ENCODE measurements at regions not wholly inside any gene's neighbourhood (a gene's known extent, or its start where the extent isn't known, plus 50 kb on each side); places are given as distances from the start of the nearest gene placed in this dataset.
"Not testable (repeated sequence)": the region's sequence is repeated elsewhere in the genome, so short reads cannot be mapped to it uniquely, and the experiment has no call there.

DNA sequence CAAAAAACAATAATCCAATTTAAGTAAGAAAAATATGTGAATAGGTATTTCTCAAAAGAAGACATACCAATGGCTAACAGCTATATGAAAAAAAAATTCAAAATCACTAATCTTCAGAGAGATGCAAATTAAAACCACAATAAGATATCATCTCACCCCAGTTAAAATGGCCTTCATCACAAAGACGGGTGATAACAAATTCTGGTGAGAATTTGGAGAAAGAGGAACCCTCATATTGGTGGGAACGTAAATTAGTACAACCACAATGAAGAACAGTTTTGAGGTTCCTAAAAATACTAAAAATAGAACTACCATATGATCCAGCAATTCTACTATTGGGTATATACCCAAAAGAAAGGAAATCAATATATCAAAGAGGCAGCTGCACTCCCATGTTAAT, 94.3 kb downstream of the TMEM167A start:
- Histone ChIP-seq H3K36me3 (ENCODE audit: control insufficient read depth, insufficient read depth, low read length, severe bottlenecking) (no peaks in the 10 kb centered on the region), H3K27me3 (replicated peaks; ENCODE audit: control insufficient read depth, insufficient read depth, low read length) (no peaks in the 10 kb centered on the region), H3K9me3 (ENCODE audit: control insufficient read depth, low read length) (peaks cover 6% of the 10 kb centered on the region), H3K4me1 (ENCODE audit: control insufficient read depth, insufficient read depth, low read length) (no peaks in the 10 kb centered on the region), H3K4me3 (ENCODE audit: low read length) (no peak overlapping the region), H3K9ac (ENCODE audit: low read length) (no peak overlapping the region)
- no peak for DNase-seq (ENCODE audit: low read depth)

DNA sequence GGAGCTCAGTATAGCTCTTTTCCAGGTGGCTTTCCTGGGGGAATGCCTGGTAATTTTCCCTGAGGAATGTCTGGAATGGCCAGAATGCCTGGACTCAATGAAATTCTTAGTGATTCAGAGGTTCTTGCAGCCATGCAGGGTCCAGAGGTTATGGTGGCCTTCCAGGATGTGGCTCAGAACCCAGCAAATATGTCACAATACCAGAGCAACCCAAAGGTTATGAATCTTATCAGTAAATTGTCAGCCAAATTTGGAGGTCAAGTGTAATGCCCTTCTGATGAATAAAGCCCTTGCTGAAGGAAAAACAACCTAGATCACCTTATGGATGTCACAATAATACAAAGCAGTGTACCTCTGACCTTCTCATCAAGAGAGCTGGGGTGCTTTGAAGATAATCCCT, 100.3 kb downstream of the TMEM167A start:
- H3K27me3 ChIP-seq (replicated peaks; ENCODE audit: control insufficient read depth, insufficient read depth, low read length); H3K36me3 ChIP-seq (ENCODE audit: control insufficient read depth, insufficient read depth, low read length, severe bottlenecking); H3K4me1 ChIP-seq (ENCODE audit: control insufficient read depth, insufficient read depth, low read length); H3K4me3 ChIP-seq (ENCODE audit: low read length); H3K9ac ChIP-seq (ENCODE audit: low read length); DNase-seq (ENCODE audit: low read depth): not testable (repeated sequence)
- peaks cover 18% of the 10 kb centered on the region for H3K9me3 ChIP-seq (ENCODE audit: control insufficient read depth, low read length)

DNA sequence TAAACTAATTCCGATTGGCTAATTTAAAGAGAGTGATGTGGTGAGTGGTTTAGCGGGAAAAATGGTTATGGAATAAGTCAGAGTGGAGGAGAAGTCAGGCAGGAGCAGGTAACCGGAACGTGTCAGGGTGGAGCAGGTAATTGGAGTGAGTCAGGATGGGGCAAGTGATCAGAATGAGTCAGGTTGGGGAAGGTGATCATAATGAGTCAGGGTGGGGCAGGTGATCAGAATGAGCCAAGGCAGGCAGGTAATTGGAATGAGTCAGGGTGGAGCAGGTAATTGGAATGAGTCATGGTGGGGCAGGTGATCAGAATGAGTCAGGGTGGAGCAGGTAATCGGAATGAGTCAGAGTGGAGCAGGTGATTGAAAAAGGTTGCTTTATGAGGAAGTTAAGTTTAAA, 101.4 kb downstream of the TMEM167A start:
- Histone ChIP-seq H3K36me3 (ENCODE audit: control insufficient read depth, insufficient read depth, low read length, severe bottlenecking) (no peaks in the 10 kb centered on the region), H3K27me3 (replicated peaks; ENCODE audit: control insufficient read depth, insufficient read depth, low read length) (no peaks in the 10 kb centered on the region), H3K4me3 (ENCODE audit: low read length) (no peak overlapping the region)

DNA sequence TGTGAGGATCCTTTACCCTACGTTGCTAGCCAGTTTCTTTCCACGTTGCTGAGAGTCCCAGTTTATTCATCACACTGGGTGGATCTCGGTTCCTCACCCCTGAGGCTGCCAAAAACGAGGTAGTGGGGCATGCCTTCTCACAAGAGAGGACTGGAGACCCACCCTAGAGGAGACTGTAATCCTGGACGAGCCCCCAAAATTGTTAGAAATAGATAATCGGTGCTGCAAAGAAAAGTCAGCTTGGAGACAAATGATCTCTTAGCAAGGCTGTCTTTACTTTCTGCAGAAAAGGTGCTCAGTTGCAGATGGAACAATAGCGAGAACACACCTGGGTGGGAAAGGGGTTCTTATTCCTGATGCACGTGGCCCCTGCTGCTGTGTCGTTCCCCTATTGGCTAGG, 101.8 kb downstream of the TMEM167A start:
- Histone ChIP-seq H3K4me3 (ENCODE audit: low read length) (no peak overlapping the region), H3K27me3 (replicated peaks; ENCODE audit: control insufficient read depth, insufficient read depth, low read length) (no peaks in the 10 kb centered on the region), H3K9ac (ENCODE audit: low read length) (no peak overlapping the region), H3K9me3 (ENCODE audit: control insufficient read depth, low read length) (peaks cover 18% of the 10 kb centered on the region), H3K36me3 (ENCODE audit: control insufficient read depth, insufficient read depth, low read length, severe bottlenecking) (no peaks in the 10 kb centered on the region), H3K4me1 (ENCODE audit: control insufficient read depth, insufficient read depth, low read length) (peaks cover 7% of the 10 kb centered on the region)
- DNase-seq (ENCODE audit: low read depth), result no peak

More for the DNA sequence above, 101.4 kb downstream of the TMEM167A start:
- peaks cover 18% of the 10 kb centered on the region for H3K9me3 ChIP-seq (ENCODE audit: control insufficient read depth, low read length)
- H3K4me1 ChIP-seq (ENCODE audit: control insufficient read depth, insufficient read depth, low read length), result peaks cover 7% of the 10 kb centered on the region
- no peak for DNase-seq (ENCODE audit: low read depth)
- H3K9ac ChIP-seq (ENCODE audit: low read length), result no peak overlapping the region

DNA sequence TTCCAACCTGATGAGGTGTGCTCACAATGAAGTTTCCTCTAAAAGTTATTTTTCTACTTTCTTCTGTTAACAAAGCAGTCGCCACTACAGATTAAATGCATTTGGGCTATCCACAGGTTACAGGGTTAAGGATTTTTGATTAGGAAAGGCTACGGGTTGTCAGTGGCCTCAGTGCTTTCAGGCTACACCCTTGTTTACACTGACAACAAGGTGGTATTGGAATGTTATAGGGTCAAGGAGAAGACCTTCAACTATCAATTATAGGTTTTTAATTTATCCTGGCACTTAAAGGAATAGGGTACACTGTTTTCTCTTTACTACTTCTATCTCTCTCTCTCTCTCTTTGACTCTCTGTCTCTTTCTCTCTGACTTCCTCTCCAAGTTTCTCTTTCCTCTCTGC, 102.8 kb downstream of the TMEM167A start:
- not testable (repeated sequence) for H3K9ac ChIP-seq (ENCODE audit: low read length); H3K4me3 ChIP-seq (ENCODE audit: low read length); DNase-seq (ENCODE audit: low read depth); H3K27me3 ChIP-seq (replicated peaks; ENCODE audit: control insufficient read depth, insufficient read depth, low read length); H3K36me3 ChIP-seq (ENCODE audit: control insufficient read depth, insufficient read depth, low read length, severe bottlenecking); H3K4me1 ChIP-seq (ENCODE audit: control insufficient read depth, insufficient read depth, low read length)
- H3K9me3 ChIP-seq (ENCODE audit: control insufficient read depth, low read length), result peaks cover 18% of the 10 kb centered on the region

DNA sequence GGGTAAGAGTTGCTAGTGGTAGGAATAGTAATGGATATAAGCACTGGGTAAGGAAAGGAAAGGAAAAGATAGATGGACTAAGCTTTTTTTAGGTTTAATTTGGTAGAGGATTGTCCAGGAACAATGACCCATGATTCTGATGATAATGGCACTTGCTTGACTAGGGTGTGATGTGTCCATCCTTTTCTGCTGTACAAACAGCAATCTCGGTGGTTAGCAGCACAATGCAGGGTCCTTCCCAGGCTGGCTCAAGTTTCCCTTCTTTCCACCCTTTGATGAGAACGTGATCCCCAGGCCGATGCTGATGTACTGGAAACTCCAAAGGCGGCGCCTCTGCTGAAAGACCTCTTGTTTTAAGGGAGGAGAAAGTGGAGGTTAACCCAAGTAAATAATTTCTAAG, 105.3 kb downstream of the TMEM167A start:
- H3K4me3 ChIP-seq (ENCODE audit: low read length), result no peak overlapping the region

DNA sequence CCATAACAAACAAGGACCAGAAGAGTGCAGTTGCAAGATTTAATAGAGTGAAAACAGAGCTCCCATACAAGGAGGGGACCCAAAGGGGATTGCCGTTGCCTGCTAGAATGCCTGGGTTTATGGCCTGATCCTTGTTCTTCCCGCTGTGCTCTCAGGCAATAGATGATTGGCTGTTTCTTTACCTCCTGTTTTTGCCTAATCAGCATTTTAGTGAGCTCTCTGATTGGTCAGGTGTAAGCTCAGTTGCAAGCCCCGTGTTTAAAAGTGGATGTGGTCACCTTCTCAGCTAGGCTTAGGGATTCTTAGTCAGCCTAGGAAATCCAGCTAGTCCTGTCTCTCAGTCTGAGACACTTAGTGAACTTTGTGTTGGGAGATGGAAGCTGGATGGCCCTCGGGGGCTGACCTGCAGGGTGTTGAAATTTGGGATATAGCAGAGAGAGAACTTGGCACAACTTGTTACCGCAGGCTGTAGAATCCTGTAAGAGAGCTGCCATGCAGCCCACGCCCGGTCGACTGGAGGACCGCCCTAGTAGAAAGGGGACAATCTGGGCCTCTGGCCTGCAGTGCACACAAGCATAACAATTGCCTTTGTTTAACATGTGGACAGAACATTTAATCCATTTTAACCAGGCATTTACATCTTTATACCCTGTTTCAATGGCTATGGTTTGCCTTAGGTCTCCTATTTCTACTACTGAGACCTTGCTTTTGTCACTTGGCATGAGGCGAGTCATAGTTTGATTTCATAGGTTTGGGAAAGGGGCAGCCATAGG, 106.0 kb downstream of the TMEM167A start:
- H3K4me3 ChIP-seq (ENCODE audit: low read length); H3K36me3 ChIP-seq (ENCODE audit: control insufficient read depth, insufficient read depth, low read length, severe bottlenecking): not testable (repeated sequence)

More for the DNA sequence above, 105.3 kb downstream of the TMEM167A start:
- no peak for DNase-seq (ENCODE audit: low read depth)
- no peak overlapping the region for H3K9ac ChIP-seq (ENCODE audit: low read length)
- no peaks in the 10 kb centered on the region for H3K27me3 ChIP-seq (replicated peaks; ENCODE audit: control insufficient read depth, insufficient read depth, low read length)
- peaks cover 7% of the 10 kb centered on the region for H3K4me1 ChIP-seq (ENCODE audit: control insufficient read depth, insufficient read depth, low read length)
- H3K9me3 ChIP-seq (ENCODE audit: control insufficient read depth, low read length), result peaks cover 12% of the 10 kb centered on the region
- no peaks in the 10 kb centered on the region for H3K36me3 ChIP-seq (ENCODE audit: control insufficient read depth, insufficient read depth, low read length, severe bottlenecking)

DNA sequence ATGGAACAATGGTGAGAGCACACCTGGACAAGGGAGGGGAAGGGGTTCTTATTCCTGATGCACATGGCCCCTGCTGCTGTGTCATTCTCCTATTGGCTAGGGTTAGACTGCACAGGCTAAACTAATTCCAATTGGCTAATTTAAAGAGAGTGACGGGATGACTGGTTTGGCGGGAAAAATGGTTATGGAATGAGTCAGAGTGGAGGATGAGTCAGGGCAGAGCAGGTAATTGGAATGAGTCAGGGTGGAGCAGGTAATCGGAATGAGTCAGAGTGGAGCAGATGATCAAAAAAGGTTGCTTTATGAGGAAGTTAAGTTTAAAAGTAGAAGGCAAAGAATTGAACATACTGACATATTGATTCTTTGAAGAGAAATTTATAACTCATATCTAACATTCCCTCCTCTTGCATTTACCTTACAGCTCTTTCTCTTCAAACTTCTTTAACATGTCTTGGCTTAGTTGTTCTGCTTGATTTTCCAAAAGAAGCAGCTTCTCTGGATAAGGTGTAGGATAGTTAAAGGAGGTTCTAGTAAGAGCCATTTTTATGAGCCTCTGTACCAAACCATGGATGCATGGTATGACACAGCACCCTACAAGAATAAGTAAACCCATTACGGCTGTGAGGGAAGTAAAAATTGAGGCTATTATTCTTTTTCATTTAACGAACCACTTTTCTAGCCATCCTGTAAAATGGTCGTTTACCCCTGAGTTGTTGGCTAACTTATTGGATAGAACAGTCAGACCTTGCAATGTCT, 107.8 kb downstream of the TMEM167A start:
- not testable (repeated sequence) for H3K4me3 ChIP-seq (ENCODE audit: low read length); H3K27me3 ChIP-seq (replicated peaks; ENCODE audit: control insufficient read depth, insufficient read depth, low read length); H3K9me3 ChIP-seq (ENCODE audit: control insufficient read depth, low read length); H3K36me3 ChIP-seq (ENCODE audit: control insufficient read depth, insufficient read depth, low read length, severe bottlenecking); H3K9ac ChIP-seq (ENCODE audit: low read length); DNase-seq (ENCODE audit: low read depth); H3K4me1 ChIP-seq (ENCODE audit: control insufficient read depth, insufficient read depth, low read length)

More for the DNA sequence above, 106.0 kb downstream of the TMEM167A start:
- H3K4me1 ChIP-seq (ENCODE audit: control insufficient read depth, insufficient read depth, low read length); H3K27me3 ChIP-seq (replicated peaks; ENCODE audit: control insufficient read depth, insufficient read depth, low read length); H3K9ac ChIP-seq (ENCODE audit: low read length); DNase-seq (ENCODE audit: low read depth): not testable (repeated sequence)
- H3K9me3 ChIP-seq (ENCODE audit: control insufficient read depth, low read length), result peaks cover 12% of the 10 kb centered on the region

DNA sequence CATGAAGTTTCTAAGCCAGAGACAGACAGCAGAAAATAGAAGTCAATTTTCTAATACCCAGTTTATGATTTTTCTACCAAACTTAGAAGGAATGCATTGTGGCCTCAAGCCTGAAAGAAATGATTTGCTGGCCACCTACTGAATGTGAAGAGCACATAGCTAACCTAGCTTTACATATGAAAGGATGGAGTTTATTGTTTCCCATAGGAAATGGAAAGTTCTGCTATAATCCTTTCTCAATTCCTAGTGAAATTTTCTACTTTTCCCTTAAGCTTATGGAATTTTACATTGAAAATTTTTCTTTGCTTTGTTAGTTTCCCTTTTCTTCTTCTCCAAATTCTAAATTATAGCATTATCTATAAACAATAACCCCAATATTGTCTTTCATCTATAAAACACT, 110.1 kb downstream of the TMEM167A start:
- no peak for DNase-seq (ENCODE audit: low read depth)
- no peaks in the 10 kb centered on the region for H3K36me3 ChIP-seq (ENCODE audit: control insufficient read depth, insufficient read depth, low read length, severe bottlenecking)
- H3K4me1 ChIP-seq (ENCODE audit: control insufficient read depth, insufficient read depth, low read length), result no peaks in the 10 kb centered on the region
- H3K4me3 ChIP-seq (ENCODE audit: low read length), result no peak overlapping the region
- H3K9me3 ChIP-seq (ENCODE audit: control insufficient read depth, low read length), result no peaks in the 10 kb centered on the region
- H3K27me3 ChIP-seq (replicated peaks; ENCODE audit: control insufficient read depth, insufficient read depth, low read length), result no peaks in the 10 kb centered on the region
- H3K9ac ChIP-seq (ENCODE audit: low read length), result no peak overlapping the region

DNA sequence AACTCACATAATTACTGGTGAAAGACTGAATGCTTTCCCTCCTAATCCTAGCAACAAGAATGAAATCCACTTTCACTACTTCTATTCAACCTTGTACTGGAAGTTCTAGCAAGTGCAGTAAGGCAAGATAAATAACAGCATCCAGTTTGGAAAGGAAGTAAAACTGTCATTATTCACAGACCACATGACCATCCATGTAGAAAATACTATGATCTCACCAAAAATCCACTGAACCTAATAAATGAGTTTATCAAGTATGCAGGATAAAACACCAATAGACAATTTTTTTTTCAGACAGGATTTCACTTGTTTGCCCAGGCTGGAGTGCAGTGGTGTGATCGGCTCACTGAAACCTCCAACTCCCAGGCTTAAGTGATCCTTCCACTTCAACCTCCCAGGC, 117.7 kb downstream of the TMEM167A start:
- Histone ChIP-seq H3K27me3 (replicated peaks; ENCODE audit: control insufficient read depth, insufficient read depth, low read length) (no peaks in the 10 kb centered on the region), H3K4me3 (ENCODE audit: low read length) (no peak overlapping the region), H3K9me3 (ENCODE audit: control insufficient read depth, low read length) (peaks cover 18% of the 10 kb centered on the region), H3K9ac (ENCODE audit: low read length) (no peak overlapping the region), H3K36me3 (ENCODE audit: control insufficient read depth, insufficient read depth, low read length, severe bottlenecking) (no peaks in the 10 kb centered on the region), H3K4me1 (ENCODE audit: control insufficient read depth, insufficient read depth, low read length) (no peaks in the 10 kb centered on the region)
- DNase-seq (ENCODE audit: low read depth), result no peak

DNA sequence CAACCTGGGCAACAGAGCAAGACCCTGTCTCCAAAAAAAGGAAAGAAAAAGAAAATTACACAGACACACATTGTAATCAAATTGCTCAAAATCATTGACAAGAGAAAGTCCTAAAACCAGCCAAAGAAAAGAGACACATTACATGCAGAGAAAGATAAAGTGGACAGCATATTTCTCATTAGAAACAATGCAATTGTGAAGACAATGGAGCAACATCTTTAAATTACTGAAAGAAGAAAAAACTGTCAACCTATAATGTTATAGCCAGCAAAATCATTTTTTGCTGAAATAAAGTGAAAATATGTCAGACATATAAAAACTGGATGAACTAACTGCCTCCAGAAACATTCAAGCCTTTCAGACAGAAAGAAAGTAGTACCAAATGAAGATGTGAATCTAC, 120.6 kb downstream of the TMEM167A start:
- Histone ChIP-seq H3K27me3 (replicated peaks; ENCODE audit: control insufficient read depth, insufficient read depth, low read length) (no peaks in the 10 kb centered on the region), H3K9ac (ENCODE audit: low read length) (no peak overlapping the region), H3K36me3 (ENCODE audit: control insufficient read depth, insufficient read depth, low read length, severe bottlenecking) (no peaks in the 10 kb centered on the region), H3K9me3 (ENCODE audit: control insufficient read depth, low read length) (peaks cover 18% of the 10 kb centered on the region), H3K4me3 (ENCODE audit: low read length) (no peak overlapping the region), H3K4me1 (ENCODE audit: control insufficient read depth, insufficient read depth, low read length) (no peaks in the 10 kb centered on the region)
- no peak for DNase-seq (ENCODE audit: low read depth)
